ENCODE measurements at regions not wholly inside any gene's neighbourhood (a gene's known extent, or its start where the extent isn't known, plus 50 kb on each side); places are given as distances from the start of the nearest gene placed in this dataset.

DNA sequence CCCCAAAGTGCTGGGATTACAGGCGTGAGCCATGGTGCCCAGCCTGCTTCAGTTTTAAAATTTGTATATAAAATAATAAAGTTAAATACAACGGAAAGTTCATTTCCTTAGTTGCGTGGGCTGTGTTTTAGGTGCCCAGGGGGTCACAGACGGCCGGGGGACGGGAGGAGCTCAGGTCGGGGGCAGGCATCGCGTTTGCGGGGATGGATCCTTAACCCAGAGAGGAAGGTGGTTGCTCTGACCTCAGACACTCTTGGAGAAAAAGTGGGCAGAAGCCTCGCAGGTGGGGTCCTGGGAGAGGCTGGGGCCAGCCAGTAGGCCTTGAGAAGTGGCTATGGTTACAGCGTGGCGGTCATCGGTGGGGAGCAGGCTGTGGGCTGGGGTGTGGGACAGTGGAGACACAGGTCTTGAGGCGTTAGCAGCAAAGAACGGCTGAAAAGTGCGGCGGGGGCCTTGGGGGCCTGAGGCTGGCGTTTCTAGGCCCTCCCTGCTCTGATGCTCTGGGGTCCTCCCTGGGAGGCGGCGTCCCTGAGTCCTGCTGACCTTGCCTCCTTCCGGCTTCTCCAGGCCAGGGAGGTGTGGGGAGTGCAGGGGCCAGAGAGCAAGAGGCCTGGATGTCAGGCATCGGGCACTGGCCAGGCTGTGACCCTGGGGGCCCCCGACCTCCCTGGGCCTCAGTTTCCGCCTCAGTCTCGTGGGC is 54.4 kb downstream of the UNCX start:
- DNase-seq (ENCODE audit: low spot score) = no peak

DNA sequence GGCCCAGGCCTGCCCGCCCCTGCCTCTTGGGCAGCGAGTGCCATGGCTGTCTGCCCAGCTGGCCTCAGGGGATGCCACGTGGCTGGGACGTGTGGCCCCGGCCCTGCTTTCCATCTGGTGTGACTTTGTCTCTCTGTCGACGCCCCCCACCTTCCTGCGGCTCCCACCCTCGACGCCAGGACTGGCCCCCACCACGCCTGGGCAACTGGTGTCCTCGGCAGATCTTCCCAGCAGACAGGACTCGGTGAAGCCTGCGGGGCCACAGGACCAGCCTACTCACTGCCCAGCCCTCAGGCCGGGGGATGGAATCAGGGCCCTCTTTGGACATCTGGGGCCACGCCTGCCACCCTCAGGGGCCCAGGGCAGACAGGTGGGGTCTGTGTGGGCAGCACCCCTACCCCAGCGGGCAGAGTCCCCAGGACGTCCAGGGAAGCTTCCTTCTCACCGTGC is 55.1 kb downstream of the UNCX start:
- no peak for DNase-seq (ENCODE audit: low spot score)

DNA sequence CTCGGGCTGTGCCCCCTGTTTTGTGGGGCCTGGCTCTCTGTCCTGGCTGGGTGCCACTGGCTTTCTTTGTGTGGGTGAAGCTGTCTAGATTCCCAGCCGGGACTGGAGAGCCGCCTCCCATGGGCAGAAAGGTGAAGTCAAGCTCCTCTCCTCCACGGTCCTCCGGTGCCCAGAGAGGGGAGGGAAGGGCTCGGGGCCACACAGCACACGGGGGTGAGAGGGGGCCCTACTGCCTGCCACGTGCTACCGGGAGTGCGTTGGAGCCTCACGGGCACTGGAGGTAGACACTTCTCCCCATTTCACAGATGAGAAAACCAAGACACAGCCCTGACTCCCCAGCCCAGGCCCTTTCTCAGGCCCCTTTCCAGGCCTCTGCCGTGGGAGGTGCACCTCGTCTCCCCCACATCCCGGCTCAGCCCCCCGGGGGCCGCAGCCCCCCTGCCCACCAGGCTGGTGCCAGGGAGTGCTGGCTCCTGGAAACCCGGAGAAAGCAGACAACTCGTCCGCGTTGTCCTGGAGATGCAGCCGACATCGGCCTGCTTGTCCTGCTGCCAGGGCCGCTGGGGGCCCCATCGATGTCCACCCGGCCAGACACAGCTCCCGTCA is 55.8 kb downstream of the UNCX start:
- DNase-seq (ENCODE audit: low spot score) = no peak

DNA sequence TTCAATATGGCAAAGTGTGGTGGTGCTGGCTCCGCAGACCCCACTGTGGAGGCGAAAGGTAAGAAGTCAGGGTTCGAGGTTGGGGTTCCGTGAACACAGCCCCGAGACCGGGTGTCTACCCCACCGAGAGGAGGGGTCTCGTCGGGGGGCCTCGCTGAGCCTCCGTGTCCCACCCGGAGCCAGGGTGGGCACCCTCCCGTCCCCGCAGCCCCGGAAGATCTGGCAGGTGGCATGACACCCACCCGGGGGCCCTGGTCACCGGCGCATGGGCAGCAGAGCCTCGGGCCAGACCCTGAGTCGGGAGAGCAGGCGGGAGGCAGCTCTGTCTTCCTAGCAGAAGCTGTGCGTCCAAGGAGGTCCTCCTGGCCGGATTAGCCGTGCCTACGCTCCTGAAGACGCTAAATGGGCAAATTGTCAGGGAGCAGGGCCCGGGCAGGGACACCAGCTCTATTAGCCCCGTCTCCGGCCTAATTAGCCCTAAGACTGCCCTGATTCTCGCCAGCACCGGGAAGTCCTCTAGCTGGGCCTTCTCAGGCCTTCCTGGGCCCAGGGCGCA is 56.4 kb downstream of the UNCX start:
- no peak for DNase-seq (ENCODE audit: low spot score)

DNA sequence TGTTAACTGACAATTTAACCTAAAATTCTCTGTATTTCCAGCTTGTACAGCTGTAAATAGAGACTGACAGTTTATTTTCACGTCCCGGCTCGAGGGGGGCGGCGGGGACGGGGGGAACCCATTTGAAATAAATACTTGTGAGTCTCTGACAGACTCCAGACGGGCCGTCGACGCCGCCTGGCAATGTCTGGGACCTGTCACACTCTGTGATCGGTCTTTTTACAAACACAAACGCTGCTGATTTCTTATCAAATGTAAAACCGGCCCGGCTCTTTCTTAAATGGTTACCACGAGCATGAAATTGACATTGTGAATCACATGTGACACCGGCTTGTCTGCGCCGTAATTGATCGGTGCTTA is 57.0 kb downstream of the UNCX start:
- DNase-seq (ENCODE audit: low spot score) = no peak

DNA sequence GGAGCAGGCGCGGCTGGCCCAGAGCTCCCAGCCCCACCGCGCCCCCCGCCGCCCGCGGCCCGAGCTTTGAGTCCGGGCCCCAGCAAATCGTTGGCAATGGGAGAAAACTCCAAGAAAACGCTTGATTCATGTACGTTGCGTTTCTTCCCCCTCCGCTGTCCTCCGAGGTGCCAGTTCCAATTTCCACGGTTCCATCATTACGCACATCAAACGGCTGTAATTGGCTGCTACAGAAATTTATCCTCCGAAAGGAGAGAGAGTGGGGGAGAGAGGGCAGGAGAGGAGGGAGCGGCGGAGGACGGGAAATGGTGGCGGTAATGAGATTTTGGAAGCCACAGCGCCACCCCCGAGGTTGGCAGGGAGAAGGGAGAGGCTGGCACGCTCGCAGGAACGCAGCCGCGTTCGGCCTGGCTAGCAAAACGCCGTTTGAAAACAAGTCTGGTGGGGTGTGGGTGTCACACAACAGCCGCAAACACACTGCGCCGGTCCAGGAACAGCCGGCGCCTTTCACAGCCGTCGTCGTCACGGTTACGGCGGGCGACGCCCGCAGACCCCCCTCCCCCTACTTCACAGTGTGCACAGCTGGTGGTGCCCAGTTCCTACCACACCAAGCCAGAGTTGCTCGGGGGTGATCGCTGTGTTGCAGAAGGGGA is 57.5 kb downstream of the UNCX start:
- DNase-seq (ENCODE audit: low spot score) = peak; percentile 25

DNA sequence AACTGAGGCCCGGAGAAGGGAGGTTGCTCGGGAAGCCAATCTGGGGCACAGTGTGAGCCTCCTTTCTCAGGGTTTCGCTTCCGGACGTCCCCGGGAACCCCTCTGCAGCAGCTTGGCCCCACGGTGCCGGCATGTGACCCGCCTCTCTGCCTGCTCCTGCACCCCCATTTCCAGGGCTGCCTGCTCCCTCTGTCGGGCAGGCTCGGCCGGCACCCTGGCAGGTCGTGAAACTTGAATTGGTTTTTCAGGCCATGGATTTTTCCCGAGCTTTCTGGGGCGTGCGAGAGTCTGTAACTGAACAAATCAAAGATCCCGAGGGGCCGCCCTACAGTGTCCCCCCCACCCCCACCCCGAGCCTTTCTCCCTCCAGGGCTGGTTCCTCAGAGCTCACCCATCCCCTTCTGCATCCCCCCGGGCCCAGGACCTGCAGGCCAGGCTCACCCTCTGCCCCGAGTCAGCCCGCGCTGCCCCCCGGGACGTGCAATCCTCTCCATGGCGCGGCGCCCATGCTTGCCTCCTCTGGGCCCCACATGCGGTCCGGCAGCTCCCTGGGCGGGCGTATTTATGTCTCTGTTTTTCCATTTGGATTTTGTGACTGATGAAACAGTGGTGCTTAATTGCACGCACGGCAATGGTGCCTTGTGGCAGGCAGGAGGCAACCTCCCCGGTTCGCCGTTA is 58.1 kb downstream of the UNCX start:
- no peak for DNase-seq (ENCODE audit: low spot score)

DNA sequence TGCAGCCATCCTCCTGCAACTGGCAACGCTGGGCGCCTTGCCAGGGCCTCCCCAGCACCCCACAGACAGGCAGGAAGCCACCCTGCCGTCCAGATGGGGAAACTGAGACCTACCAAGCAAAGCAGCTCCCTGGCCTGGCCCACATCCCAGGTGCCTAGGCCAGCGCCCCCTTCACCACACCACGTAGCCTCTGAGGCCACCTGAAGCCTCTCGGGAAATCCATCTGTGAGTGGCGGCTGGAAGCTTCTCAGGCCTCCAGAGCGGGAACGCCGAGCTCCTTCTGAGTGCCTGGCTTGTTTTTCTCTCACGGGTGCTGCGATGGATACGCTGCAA is 58.7 kb downstream of the UNCX start:
- no peak for DNase-seq (ENCODE audit: low spot score)

DNA sequence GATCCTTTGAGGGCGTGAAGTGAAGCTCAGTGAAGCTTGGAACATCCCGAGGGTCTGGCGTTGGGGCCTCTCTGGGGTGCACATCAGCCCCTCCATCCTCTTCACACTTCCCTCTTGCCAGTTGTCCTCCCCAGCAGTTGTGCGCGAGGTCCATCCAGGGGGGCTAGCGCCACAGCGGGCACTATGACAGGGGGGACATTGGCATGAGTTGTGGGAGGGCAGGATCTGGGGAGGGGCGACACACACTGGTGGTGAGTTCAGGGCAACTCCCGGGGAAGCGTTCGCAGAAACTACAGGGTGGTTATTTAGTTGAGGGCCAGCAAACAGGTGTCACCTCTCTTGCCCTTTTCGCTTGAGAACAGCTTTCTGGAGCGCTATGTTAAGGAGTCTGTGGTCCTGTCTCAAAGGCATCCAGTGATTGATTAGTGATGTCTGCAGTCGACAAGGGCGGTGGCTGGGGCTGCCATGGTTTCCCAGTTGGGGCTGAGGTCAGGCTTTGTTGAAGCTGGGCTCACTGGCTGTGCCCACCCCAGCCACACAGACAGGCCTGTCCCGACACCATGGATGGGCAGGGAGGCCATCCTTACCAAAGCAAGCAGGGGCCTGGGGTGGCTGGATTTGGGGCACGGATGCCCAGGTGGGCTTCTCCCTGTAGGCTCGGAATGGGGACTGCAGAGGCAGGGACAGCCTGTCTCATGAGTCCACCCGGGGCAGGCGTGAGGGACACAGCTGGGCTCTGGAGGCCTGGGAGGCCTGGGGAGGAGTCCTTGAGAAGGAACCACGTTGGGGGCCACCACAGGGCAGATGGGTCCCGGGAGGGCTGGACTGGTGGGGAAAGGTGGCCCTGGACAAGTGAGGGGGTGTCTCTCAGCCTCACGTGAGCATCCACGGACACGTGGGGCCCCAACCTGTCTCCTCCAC is 59.4 kb downstream of the UNCX start:
- DNase-seq (ENCODE audit: low spot score) = no peak

DNA sequence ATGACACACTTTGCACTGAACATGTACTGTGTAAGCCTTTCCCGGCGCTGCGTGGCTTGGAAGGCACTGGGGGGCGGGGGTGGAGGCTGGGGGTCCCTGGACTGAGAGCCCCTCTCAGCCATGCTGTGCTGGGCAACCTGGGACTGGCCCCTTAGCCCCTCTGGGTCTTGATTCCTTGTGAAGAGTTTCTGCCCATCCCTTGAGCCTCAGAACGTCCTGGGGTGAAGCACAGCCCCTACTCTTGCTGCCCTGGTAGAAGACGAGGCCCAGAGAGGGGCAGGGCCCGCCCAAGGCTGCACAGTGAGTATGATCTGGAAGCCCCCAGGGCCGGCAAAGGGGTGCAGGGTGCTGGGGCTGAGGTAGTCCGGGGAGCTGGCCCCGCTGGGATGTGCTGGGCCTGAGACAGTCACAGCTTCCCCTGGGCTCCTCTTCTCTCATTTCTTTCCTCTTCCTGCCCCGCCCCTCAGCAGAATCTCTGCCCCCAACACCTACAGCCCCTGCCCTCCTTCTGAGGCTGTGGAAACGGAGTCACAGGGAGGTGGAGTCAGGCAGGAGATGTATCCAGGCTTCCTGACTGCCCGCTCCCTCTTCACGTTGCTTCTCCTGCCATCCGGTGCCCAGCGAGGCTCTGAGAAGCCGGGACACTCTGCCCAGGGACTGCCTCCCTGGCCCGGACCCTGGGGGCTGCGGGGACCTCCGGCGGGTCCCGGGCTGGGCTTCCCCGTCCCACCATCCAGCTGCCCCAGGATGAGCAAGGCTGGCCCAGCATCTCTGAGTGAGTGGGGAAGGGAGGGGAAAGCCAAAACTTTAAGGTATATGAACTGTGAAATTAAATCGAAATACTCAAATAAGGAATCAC is 60.5 kb downstream of the UNCX start:
- no peak for DNase-seq (ENCODE audit: low spot score)

DNA sequence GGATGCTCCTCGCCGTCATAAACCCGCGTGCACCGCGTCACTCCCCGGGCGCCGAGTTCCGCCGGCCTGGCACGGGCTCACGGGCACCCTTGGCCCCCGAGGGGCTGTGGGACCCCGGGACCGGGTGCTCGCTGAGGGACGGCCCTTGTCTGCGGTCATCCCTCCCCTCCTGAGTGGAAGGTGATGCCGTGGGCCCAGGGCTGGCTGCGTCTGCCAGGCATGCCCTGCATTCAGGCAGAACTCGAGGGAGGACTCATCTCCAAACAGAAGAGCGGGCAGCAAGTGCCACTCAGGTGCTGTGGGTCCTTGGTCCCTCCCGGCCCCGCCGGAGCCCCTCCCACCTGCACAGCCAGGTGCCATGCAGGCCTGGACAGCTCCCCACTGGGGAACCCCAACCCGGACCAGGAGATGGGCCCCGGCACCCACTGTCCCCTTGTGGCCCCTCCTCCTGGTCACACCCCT is 61.3 kb downstream of the UNCX start:
- DNase-seq (ENCODE audit: low spot score) = no peak

DNA sequence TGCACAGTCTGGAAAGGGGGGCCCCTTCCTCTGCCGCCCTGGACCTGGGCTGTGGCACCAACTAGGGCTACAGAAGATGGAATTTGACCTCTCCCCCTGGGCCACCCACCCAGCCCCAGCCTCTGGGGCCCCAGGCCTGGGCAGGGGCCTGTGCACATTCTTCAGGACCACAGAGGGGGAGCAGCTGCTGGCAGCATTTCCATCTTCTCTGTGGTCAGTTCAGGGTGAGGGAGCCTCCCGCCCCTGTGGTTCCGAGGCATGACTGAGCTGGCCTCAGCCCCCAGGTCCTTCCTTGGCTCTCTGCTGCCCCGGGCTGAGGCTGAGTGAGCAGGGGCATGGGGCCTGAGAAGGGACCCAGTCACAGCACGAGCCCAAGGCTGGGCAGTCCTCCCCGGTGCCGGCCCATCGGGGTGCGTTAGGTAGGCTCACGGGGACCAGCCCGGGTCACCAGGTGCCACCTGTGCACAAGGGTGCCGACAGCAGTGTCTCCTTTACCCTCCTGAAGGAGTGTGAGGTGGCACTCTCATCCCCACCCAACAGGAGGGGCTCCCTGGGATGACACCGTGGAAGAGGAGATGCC is 63.2 kb downstream of the UNCX start:
- DNase-seq (ENCODE audit: low spot score) = no peak

DNA sequence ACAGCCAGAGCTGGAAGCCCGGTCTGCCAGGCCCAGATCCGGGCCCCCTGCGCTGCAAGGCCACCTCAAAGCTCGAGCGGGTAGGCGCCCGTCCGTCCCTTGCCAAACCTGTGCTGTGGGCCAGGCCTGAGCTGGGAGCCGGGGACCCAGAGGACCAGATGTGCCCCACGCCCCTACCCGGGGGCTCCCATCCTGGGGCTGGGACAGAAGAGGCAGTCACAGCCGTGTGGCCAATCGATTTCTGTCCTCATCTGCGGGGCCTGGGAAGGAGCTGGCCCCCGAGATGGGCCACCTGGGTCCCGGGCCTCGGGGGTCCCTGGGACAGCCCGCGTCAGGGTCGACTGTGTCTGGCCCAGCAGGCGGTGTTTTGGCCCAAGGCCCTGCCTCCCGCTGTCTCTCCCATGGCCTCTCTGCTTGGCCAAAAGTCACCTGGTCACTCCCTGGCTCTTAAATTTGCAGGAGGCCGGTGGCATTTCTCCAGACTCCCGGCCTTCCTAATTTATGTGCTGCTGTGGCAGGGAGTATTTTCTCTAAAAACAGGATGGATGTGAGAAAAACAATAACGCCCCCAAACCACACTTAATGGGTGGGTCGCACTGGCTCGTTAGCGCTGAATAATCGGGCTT is 63.8 kb downstream of the UNCX start:
- DNase-seq (ENCODE audit: low spot score) = no peak

DNA sequence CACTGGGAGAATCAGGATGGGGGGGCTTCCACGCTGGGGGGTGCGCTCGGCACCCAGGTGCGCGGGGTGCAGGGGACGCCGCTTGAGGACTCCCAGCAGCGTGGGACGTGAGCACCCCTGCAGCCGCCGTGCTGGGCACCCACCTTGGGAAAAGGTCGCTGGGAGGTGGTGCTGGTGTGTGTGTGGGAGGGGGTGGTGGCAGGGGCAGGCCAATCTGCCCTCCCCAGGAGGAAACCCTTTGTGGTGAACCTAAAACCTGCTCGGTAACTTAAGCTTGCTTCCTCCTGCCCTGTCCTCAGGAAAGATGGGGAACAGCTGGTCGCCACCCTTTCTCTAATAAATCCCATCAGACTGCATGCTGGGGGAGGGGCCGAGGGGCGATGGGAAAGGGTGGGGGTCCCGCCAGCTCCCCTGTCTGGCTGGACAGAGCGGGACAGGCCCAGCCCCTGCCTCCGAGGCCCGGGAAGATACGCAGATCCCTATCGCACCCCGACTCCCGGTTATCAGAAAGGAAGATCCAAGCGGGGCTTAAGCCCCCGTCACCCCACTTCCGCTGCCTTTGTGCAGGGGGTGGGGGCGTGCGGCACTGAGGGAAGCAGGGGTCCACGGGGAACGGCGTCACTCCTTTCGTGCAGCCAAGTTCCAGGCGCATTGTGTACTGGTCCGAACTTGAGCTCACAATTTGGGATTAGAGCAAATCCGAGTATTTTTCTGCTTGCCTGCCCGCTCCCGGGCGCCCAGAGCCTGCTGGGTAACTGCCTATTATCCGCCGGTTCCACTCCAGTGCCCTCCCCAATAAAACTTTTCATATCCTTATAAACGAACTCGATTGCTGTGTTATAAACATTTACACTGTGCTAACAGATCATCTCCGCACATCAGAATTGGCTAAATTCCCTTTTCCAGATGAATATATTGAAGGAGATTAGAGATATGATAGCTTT is 64.6 kb downstream of the UNCX start:
- DNase-seq (ENCODE audit: low spot score) = no peak

DNA sequence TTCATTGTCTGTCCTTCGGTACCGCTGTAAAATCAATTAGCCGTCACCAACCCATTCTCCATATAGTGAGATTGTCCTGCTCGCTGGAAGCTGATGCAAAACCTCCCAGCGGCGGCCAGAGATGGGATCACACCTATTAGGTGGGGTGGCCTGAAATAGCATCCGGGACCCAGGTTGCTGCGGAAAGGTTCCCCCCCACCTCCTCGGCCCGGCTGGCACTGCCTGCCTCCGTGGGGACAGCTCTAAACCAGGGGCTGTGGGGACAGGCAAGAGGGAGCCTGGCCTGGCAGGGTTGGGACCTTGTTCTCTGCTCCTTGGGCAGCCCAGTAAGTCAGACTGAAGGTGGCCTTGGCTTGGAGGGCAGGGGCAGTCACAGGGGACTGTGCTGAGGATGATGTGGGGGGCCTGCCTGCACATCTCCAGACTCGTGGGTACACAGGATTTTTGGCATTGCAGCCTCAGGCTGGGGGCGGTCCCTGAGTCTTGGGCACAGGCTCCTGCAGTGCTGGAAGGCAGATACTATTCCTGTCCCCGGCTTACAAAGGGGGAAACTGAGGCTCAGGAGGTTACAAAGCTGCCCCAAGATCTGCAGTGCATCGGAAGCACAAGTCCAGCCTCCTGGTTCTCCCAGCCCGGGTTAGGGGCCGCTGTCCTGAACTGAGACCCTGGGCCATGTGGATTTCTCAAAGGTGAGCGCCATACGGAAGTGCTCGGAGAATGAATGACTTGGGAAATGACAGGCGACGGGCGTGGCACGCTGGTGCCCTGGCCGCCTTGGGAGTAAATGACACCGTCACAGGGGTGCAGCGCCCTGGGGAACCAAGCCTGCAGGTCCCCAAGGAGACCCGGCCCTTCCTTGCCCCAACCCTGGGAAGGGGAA is 65.6 kb downstream of the UNCX start:
- no peak for DNase-seq (ENCODE audit: low spot score)

DNA sequence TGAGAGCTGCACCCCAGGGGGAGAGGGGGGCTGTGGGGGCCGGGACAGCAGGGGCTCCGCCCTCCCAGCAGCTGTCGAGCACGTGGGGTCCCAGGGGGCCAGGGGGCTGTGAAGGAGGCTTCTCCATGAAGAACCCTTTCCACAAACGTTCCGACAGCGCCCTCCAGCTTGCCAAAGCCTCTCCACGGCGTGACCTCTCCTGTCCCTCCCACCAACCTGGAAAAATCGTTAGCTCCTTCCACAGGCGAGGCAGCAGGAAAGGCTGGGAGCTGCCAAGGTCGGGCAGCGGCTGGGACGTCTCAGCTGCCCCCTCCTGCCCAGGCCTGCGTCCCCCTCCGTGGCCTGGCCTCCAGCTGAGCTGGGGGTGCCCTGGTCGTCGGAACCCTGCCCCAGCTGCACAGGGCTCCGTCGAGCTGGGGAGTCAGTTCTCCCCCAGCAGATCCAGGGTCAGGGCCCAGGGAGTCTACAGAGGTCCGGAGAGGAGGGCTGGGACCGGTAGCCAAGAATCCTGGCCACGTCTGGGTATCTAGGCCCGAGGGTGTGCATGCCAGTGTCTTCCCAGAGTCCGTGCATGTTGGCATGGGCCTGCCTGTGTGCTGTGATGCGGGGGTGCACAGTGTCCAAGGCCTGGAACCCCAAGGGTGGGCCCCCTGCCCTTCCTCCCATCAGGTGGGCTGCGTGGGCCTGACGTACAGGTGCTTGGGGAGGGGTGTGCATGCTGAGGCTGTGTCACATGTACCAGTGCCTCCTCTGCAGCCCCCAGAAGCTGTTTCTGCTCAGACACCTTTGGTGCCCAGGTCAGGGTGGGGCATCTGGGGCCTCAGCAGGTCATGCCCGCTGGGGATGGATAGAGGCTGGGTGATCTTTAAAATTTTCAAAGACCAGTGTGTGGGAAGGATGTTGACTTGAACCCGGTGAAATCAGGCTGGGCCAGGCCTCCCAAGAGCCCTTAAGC is 66.5 kb downstream of the UNCX start:
- no peak for DNase-seq (ENCODE audit: low spot score)

All from pons (tissue), 1 donor.